Colonic mucosa (tissue), 4 donors: ENCODE measurements at regions not wholly inside any gene's neighbourhood (a gene's known extent, or its start where the extent isn't known, plus 50 kb on each side); places are given as distances from the start of the nearest gene placed in this dataset.

Experiments used
- DNase-seq: peaks from one replicate; pipeline ENCODE4 v3.0.0-alpha.2; 2020
- H3K27ac ChIP-seq: fragments of 200-600 bp; one replicate; pipeline ENCODE4 v1.8.0; 2021
- H3K27me3 ChIP-seq: fragments of 200-600 bp; one replicate; pipeline ENCODE4 v1.8.0; 2021
- H3K36me3 ChIP-seq: fragments of 200-600 bp; one replicate; pipeline ENCODE4 v1.8.0; 2021
- H3K4me1 ChIP-seq: fragments of 200-600 bp; one replicate; pipeline ENCODE4 v1.8.0; 2021; ENCODE audit warnings: mild to moderate bottlenecking
- H3K4me3 ChIP-seq: fragments of 200-600 bp; one replicate; pipeline ENCODE4 v1.8.0; 2021
- H3K9ac ChIP-seq, 2 donors: one replicate each; pipeline ENCODE4 v1.7.0; 2013; ENCODE audit warnings: control low read depth in 2 of 2, low read depth in 2 of 2, low read length in 2 of 2
- H3K9me3 ChIP-seq: fragments of 200-600 bp; one replicate; pipeline ENCODE4 v1.8.0; 2021
- intact Hi-C: fragments of 100-400 bp; cut with DNase I; formaldehyde crosslinking; loops from one replicate; pipeline ENCODE4 v1.14.1; 2022
- TF ChIP-seq, protein P1 (sequence below): fragments of 200-600 bp; IDR thresholded peaks from one replicate; pipeline ENCODE4 v1.8.0; 2022; ENCODE audit warnings: antibody characterized with exemption, mild to moderate bottlenecking
- donor health status: healthy.
- donor health status: DM: no; HTN: no; CAD: no.
- donor health status: DM: no; HTN: no; CAD: no.

DNA sequence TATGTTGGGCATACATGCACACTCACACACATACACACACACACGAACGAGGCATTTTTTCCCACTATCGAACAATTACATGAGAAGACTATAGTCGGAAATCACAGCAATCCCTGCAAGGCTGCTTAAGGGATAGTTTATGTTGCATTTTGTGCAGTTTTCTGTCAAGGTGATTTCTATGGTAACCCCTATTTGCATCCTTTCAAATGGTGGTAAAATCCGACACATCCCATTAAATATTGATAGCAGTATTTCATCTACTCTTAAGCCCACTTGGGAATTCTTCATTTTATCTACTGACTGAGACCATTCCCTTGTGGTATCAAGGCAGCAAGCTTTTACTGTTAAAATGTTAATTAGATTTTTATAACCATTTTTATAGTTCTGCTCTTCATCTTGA is 457.8 kb downstream of the HACE1 start:
- no peak for DNase-seq
- Histone ChIP-seq H3K27me3 (no peaks in the 10 kb centered on the region), H3K36me3 (no peaks in the 10 kb centered on the region), H3K9me3 (no peaks in the 10 kb centered on the region), H3K9ac (no peak overlapping the region), H3K4me3 (no peak overlapping the region), H3K27ac (no peak overlapping the region), H3K4me1 (no peaks in the 10 kb centered on the region)
- TF ChIP-seq, protein P1, sequence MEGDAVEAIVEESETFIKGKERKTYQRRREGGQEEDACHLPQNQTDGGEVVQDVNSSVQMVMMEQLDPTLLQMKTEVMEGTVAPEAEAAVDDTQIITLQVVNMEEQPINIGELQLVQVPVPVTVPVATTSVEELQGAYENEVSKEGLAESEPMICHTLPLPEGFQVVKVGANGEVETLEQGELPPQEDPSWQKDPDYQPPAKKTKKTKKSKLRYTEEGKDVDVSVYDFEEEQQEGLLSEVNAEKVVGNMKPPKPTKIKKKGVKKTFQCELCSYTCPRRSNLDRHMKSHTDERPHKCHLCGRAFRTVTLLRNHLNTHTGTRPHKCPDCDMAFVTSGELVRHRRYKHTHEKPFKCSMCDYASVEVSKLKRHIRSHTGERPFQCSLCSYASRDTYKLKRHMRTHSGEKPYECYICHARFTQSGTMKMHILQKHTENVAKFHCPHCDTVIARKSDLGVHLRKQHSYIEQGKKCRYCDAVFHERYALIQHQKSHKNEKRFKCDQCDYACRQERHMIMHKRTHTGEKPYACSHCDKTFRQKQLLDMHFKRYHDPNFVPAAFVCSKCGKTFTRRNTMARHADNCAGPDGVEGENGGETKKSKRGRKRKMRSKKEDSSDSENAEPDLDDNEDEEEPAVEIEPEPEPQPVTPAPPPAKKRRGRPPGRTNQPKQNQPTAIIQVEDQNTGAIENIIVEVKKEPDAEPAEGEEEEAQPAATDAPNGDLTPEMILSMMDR: no peak
- intact Hi-C loops: no loop called here

DNA sequence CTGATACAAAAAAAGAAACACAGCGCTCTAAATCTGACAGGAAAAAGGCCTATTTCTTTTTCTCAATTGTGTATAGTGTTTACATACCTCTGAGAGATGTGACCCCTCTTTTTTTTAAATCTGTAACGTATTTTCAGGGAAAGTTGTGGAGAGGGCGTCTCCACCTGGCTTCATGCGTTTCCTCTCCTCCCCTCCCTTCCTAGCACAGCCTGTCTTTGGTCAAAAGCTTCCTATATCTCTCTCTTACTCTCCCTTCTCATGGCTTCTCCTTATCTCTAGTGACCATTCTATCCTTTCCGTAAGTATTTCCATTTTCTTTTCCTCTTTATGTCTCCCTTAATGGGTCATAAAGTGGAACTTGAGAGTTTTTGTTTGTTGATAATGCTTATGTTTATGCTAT is 458.9 kb downstream of the HACE1 start:
- H3K9ac ChIP-seq: no peak overlapping the region
- intact Hi-C loops: no loop called here
- H3K9me3 ChIP-seq: no peaks in the 10 kb centered on the region
- H3K4me3 ChIP-seq: no peak overlapping the region
- no peaks in the 10 kb centered on the region for H3K36me3 ChIP-seq
- H3K4me1 ChIP-seq: no peaks in the 10 kb centered on the region
- H3K27ac ChIP-seq: no peak overlapping the region
- H3K27me3 ChIP-seq: no peaks in the 10 kb centered on the region
- DNase-seq: no peak
- TF ChIP-seq, protein P1: no peak

DNA sequence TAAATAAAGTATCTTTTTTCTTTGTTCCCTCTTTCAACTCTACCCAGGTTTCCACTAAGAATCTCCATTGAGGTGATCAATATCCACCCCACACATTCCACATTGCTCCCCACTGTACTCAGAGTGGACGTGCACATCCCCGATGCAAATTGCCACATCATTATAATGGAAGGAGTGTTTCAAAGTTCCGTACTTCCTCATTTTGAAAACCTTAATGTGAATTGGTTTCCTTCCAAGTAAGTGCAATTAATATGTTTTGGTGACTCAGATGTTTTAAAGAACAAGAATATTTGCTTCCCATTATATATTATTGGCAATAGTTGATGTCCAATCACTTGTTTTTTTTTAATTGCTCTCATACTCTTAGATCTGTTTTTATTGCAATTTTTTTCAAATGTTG is 463.6 kb downstream of the HACE1 start:
- no peak overlapping the region for H3K4me3 ChIP-seq
- H3K9me3 ChIP-seq: no peaks in the 10 kb centered on the region
- no peak for DNase-seq
- intact Hi-C loops: no loop called here
- H3K4me1 ChIP-seq: no peaks in the 10 kb centered on the region
- no peaks in the 10 kb centered on the region for H3K27me3 ChIP-seq
- H3K36me3 ChIP-seq: no peaks in the 10 kb centered on the region
- no peak overlapping the region for H3K27ac ChIP-seq
- H3K9ac ChIP-seq: no peak overlapping the region
- TF ChIP-seq, protein P1: no peak

DNA sequence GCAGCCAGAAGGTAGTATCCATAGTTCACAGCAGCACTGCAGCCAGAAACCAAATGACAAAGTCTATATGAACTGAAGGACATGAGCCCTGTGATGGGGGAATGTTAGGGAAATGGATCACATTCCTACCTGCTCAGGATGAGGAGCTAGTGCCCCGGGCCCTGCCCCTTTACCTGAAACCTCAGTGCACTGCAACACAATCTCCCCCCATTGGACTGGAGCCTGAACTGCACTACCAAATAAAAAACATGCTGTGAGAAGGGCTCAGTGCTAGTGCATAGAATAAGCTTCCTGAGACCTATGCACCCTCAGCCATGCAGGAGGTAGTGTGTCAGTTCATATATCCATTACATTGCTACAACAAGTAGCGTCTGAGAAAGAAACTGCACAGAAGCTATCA is 477.8 kb downstream of the HACE1 start:
- Histone ChIP-seq H3K36me3 (no peaks in the 10 kb centered on the region), H3K4me3 (no peak overlapping the region), H3K4me1 (no peaks in the 10 kb centered on the region), H3K9me3 (no peaks in the 10 kb centered on the region), H3K9ac (no peak overlapping the region), H3K27me3 (no peaks in the 10 kb centered on the region), H3K27ac (no peak overlapping the region)
- DNase-seq: no peak
- intact Hi-C loops: no loop called here
- TF ChIP-seq, protein P1: no peak

DNA sequence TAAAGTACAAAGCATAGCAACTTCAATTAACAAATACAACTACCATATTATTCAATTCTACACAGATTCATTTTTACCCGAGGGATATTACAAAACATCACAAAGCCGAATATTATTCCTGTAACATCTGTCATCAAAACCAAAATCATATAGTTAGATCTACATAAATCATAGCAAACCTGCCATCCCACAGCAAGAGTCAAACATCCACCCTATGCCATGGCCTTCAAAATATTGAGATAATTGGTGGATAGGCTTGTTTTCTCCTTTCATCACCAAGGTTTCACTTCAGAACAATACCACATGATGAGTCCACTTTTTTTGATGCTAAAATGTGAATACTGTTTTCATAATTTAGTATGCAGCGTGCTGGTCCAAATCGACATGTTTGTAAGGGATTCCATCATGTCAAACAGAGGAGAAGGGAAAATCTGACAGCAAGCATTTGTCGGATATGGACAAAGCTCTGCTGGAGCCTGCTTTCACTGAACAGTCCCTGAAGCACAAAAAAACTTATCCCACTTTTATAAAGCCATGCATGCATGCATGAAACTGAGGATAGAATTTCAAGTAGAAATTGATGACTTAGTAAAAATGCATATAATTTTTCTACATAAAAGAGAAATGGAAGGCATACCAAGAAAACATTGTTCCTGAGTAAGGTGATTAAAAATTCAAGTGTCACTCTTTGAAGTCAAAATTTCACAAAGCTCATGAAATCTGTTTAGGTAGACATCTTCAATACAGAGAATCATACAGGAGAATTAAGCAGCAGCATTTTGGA is 494.1 kb downstream of the HACE1 start:
- Histone ChIP-seq H3K9ac (no peak overlapping the region), H3K9me3 (no peaks in the 10 kb centered on the region), H3K4me3 (no peak overlapping the region), H3K27me3 (no peaks in the 10 kb centered on the region), H3K36me3 (no peaks in the 10 kb centered on the region), H3K27ac (no peak overlapping the region), H3K4me1 (no peaks in the 10 kb centered on the region)
- TF ChIP-seq, protein P1: no peak
- intact Hi-C loops: no loop called here
- no peak for DNase-seq
